NCI-H345 treated with DMSO at 0.1 percent for 48 hours (cell line): ENCODE measurements at regions not wholly inside any gene's neighbourhood (a gene's known extent, or its start where the extent isn't known, plus 50 kb on each side); places are given as distances from the start of the nearest gene placed in this dataset.

ENCODE experiments used
- DNase-seq: peaks from one replicate; lab custom pipeline; 2025; ENCODE audit not compliant: unreplicated experiment; lab: John Stamatoyannopoulos, UW

DNA sequence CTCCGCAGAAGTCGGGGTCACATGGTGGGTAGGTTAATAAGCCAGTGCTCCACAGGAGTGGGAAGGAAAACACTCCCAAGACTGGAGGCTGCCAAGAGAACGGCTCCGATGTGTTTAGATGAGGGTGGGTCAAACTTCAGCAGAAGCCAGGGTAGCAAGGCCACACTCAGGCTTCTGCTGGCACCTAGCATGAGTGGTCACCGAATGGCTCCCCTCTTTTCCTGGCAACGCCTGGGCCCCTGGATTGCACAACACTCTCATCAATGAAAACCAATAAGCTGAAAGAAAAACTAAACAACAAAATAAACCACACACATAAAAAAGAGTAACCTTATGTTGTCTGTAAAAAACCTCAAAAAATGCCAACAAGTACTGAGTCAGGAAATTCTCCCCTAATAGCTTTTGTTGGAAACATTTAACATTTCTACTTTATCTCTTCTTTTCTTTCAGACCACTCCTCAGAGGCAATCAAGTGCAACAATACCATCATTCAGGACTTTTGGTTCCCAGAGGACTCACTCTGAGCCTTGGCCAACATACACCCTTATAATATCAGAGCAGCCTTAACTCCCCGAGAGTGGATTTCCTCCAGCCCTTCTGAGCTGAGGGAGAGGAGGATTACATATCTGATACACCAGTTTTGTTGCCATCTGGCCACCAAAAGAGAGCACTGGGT, 279.9 kb downstream of the ENC1 start:
- no peak for DNase-seq

DNA sequence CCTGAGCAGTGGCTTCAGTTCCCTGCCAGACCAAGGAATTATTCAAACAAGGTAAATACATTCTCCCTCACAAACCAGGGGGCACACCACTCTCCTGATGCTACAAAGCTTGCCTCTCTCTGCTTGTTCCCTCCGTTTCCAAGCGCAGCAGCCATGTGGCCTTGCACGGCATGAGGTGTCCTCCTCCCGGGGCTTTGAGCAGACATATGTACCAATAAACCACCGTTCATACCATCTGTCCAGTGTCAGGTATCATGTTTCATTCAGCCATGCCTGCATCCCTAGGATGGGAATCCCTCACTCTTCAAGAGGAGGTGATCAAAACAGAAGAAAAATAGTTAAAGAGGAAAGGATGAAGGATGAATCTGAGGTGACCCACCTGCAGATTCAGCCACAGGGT, 282.7 kb downstream of the ENC1 start:
- DNase-seq = no peak

DNA sequence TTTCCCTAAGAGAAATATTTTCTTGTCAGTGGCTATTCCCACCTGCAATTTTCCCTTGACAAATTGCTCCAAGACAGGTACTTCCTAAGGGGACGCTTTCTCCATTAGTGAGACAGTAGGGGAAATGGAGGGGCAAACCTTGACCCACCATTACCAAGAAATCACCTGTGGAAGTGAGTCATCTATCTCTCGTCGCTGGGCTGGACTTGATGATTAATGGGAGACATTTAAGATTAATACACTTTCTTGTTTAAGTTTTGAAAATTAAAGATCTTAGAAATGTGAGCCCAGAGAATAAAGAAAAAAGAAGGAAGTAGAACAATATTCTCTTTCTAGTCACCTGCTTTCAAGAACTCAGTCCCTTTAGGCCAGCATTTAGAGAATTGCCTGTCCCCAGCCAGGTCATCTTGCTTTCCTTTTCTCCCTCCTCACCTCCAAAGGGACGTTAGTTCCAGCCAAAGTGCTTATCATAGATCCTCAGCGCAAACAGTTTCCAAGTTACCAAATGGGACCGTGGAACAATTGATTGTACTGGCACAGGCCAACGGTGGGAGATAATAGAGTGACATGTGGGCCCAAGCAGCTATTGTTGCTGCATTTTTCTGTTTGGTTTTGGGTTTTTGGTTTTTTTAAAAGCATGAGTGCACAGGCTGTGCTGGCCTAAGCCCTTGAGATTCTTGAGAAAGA, 284.4 kb downstream of the ENC1 start:
- no peak for DNase-seq

- DNase-seq = no peak
These were observed 285.3 kb downstream of the ENC1 start for GRCh38 chr5:74355041-74355824.

DNA sequence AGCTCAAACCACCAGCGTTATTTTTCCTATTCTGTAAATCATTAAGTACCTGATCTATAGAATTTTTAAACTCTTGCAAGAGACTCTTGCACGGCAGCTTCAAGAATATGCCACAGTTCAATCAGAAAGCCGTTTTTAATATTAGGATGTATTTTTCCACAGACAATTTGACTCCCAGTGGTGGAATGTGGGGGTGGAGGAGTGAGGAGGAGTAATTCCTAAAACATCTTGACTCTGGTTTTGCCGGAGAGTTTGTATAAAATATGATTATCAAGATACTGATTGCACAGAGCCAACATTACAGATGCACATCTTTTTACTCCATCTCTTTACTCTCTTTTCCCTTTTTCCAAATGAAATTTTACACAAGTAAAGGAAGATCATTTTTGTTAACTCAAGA, 288.3 kb downstream of the ENC1 start:
- no peak for DNase-seq

- no peak for DNase-seq
These were observed 297.4 kb downstream of the ENC1 start for GRCh38 chr5:74342948-74343682.

- no peak for DNase-seq
These were observed 298.3 kb downstream of the ENC1 start for GRCh38 chr5:74342182-74342581.

DNA sequence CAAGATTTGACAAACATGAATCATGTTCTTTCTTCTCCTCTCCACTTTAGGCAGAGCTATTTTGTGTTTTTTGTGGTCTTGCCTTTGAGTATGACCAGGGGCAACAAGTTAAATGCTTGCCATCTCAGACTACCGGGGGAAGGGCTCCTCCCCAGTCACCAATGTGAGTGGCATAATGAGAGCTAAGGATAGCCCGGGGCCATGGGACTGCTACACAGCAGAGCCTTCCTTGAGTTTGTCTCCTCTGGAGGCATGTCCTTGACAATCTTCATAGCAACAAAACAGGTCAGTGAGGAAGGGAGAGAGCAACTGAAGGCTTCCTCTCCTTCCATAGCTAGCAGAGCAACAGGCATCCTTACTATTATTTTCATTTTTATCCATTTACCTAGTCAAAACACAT, 299.3 kb downstream of the ENC1 start:
- DNase-seq = no peak

- no peak for DNase-seq
These were observed 300.1 kb downstream of the ENC1 start for GRCh38 chr5:74340476-74340875.

DNA sequence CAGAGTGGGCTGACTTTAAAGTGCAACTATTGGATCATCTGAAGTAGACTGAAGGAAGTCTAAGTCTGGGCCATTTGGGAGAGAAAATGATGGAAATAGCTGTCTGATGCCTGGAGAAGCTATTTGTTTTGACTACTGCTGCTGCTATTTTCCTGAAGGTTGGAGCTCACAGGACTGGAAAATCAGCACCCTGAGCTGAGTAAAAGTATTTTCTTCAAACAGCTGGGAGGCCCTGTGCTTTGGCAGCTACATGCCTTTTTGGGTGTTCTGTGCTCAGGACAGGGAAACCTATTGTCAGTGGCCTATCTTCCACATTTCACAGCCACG, 302.6 kb downstream of the ENC1 start:
- DNase-seq = no peak

DNA sequence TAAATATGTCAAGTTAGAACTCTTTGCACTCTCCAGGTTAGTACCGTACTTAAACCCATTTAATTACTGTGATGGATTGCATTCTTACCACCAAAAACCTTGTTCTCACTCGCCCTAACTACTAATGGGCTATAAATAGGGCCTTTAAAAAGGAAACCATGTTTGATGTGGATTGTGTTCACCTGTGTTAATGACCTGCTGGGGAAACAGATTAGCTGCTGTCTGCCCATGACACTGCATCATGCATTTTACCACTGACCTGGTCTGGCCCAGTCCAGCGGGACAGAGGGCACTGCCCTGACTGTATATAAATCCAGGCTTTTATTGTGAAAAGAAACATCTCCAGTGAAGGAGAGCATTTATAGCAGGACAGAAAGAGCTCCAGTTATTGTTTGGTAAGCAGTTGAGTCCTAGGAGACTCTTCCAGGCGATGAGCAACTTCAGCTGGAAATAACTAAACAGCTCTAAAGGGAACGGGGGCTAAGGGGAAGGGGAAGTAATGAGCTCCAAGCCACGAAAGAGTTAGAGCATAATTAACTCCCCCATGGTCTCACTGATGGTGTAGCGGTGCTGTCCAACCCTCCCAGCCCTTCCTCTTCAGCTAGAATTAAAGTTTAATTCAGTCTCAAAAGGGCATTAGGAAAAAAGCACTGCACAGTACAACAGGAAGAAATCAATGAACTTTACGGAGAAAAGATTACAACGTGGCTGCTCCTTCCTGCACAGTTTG, 303.1 kb downstream of the ENC1 start:
- no peak for DNase-seq

GRCh38 chr5:74336297-74336696, 304.2 kb downstream of the ENC1 start:
- DNase-seq = no peak

GRCh38 chr5:74334762-74335384, 305.7 kb downstream of the ENC1 start:
- DNase-seq = no peak

DNA sequence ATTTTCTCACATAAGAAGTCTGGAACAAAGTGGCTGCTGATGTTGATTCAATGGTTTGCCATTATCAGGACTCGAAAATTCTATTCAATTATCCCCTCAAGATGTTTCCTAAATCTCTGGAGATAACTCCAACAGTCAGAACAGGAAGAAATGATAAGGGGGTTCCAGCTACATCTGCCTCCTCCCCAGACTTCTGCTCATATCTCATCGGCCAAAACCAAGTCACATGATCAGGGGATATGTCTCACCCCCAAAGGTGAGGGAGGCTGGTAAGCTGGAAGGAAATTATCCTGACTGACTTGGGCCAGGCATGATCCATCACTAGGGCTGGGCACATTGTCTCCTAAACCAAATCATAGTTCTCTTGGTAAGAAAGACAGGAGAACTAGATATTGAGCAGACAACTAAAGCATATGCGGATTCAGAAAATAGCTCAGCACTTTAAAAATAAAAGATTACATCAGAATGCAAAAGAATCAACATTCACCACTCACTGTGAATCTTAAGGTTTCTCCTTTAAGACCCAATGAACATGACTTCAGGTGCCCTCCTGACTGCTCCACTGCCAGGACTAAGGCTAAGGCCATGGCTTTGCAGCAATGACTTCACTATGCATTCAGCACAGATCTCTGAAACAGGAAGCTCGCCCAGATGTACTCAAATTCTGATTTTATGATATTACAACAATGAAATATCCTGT, 306.3 kb downstream of the ENC1 start:
- no peak for DNase-seq

- no peak for DNase-seq
These were observed 307.1 kb downstream of the ENC1 start for GRCh38 chr5:74333430-74333829.

GRCh38 chr5:74332682-74333081, 307.8 kb downstream of the ENC1 start:
- no peak for DNase-seq

DNA sequence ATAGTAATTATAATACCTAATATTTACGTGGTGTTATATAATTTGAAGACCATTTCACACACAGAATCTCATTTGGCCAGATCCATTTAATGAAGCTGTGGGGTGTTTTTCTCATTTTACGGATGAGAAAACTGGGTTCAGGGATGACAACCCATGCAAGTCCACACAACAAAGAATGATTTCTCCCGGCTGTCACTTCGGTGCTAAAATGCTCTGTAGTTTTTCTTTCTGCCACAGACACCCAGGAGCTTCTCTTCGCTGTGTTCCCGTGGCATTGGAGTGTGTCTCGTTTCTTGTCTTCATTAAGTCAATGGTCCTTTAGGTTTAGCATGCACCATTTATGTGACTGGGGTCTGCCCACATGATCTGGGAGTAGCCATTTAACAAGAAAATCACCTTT, 308.5 kb downstream of the ENC1 start:
- DNase-seq = no peak

DNA sequence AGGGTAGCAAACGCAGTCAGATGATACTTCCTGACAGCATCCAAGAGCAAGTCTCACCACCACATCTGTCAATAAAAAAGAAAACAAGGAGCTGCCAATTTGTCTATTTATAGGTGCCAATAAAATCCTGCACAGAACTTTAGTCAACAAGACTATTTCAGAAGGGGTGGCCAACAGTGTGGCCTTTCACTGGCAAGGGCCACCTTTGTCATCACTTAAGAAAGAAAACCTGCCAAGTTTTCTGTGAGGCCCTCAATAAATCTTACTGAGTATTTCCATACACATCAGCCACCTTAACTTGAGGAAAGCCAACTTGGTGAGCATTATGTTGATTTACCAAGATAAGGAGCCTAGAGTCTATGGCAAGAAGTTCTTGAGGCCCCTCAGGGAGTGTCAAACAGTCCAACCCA, 312.3 kb downstream of the ENC1 start:
- DNase-seq = no peak

DNA sequence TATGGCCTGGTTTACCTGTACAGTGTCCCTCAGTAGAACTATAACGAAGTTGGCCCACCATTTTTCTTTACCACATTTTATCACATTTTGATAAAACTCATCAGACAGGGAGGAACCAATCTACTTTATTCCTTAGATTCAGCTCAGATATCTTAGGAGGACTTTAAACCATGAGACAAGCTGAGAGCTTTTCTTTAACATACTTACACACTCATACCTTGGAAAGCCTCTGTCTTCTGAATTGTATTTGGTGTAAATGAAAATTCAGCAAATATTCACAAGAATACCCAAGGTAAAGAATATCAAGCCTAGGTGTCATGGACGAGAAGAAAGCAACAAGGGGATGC, 313.2 kb downstream of the ENC1 start:
- DNase-seq = no peak
